HFFc6 (cell line): ENCODE measurements at regions not wholly inside any gene's neighbourhood (a gene's known extent, or its start where the extent isn't known, plus 50 kb on each side); places are given as distances from the start of the nearest gene placed in this dataset.

Source experiments
- DNase-seq: peaks from one replicate; pipeline ENCODE4 v3.0.0-alpha.2; 2018
- H3K27ac Mint-ChIP-seq: 2 replicates; pipeline ENCODE4 v1.8.0; 2020; ENCODE audit warnings: mild to moderate bottlenecking, mixed read lengths
- H3K27me3 Mint-ChIP-seq: 2 replicates; pipeline ENCODE4 v1.8.0; 2021; ENCODE audit warnings: mild to moderate bottlenecking, moderate library complexity, mixed read lengths; ENCODE audit not compliant: insufficient read depth
- H3K36me3 Mint-ChIP-seq: 2 replicates; pipeline ENCODE4 v1.8.0; 2021; ENCODE audit warnings: low read depth, mixed read lengths
- H3K4me1 Mint-ChIP-seq: 2 replicates; pipeline ENCODE4 v1.8.0; 2020; ENCODE audit warnings: low read depth, mixed read lengths
- H3K4me3 Mint-ChIP-seq: 2 replicates; pipeline ENCODE4 v1.8.0; 2020; ENCODE audit warnings: mild to moderate bottlenecking, moderate library complexity, mixed read lengths
- H3K9me3 Mint-ChIP-seq: 2 replicates; pipeline ENCODE4 v1.8.0; 2020; ENCODE audit warnings: mild to moderate bottlenecking, mixed read lengths
- TF ChIP-seq, protein P1 (sequence below): fragments of 200-600 bp; sonication (generic); IDR thresholded peaks from 2 replicates; pipeline ENCODE4 v1.5.0; 2021; ENCODE audit warnings: antibody characterized with exemption, mild to moderate bottlenecking

DNA sequence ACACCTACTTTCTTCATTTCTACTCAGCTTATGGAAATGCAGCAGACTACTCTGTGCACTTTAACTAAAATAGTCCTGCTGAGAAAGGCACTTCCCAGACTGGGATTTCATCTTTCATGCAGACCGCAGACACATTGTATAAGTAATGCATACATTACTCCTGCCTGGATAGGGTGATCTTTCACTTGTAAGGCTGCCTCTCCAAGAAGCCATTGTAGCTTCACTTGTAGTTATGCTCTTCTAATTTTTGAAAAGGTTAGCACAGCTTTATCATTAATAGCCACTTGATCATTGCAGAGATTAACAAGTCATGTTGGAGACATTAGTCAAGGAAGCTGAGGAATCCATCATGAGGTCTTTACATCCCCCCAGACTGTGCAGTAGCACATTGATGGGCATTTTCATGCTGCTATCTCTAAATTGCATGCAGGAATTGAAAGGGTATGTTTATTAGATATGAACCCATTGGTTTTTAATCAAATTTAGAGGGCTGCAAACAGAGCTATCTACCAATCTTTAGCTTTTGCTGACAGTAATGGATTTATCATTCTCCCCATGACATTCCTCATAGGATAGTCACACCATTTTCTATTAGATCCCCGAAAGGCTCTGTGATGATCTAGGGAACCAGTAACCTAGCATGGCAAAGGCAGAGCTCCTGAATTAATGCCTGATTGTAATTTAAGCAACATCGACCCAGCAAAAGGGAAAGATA, 1074.7 kb upstream of the NXPH2 start:
- DNase-seq = no peak
- TF ChIP-seq, protein P1, sequence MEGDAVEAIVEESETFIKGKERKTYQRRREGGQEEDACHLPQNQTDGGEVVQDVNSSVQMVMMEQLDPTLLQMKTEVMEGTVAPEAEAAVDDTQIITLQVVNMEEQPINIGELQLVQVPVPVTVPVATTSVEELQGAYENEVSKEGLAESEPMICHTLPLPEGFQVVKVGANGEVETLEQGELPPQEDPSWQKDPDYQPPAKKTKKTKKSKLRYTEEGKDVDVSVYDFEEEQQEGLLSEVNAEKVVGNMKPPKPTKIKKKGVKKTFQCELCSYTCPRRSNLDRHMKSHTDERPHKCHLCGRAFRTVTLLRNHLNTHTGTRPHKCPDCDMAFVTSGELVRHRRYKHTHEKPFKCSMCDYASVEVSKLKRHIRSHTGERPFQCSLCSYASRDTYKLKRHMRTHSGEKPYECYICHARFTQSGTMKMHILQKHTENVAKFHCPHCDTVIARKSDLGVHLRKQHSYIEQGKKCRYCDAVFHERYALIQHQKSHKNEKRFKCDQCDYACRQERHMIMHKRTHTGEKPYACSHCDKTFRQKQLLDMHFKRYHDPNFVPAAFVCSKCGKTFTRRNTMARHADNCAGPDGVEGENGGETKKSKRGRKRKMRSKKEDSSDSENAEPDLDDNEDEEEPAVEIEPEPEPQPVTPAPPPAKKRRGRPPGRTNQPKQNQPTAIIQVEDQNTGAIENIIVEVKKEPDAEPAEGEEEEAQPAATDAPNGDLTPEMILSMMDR = no peak
- Mint-ChIP-seq H3K9me3 (peaks cover 32% of the 10 kb centered on the region), H3K4me3 (no peak overlapping the region), H3K4me1 (no peaks in the 10 kb centered on the region), H3K27ac (no peak overlapping the region), H3K27me3 (no peaks in the 10 kb centered on the region), H3K36me3 (no peaks in the 10 kb centered on the region)

DNA sequence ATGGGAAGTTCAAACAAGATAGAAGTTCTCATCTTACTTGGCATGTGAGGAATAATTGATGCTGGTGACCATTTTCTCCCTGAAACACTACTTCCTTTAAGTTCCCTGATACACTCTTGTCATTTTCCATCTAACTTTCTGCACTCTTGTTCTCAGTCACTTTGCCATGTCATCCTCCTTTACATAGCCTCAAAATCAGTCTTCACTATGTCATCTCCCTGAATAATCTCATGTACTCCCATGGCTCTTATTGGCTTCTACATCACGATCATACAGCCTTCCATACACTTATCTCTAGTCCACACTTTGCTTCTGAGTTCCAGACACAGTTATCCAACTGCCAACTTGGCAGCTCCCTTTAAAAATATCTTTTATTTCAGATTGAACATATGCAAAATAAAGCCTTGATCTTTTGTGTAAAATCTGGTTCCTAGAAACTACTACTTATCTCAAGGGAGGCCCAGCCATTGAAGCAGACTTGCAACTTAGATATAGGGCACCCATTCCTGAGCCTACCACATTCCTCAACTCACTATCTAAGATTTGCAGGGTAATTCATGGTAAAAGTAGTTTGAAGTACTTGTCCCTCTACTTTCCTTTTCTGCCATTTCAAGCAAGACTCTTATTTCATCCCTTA, 1070.2 kb upstream of the NXPH2 start:
- TF ChIP-seq, protein P1 = no peak
- DNase-seq = no peak
- no peaks in the 10 kb centered on the region for H3K4me1 Mint-ChIP-seq
- no peak overlapping the region for H3K27ac Mint-ChIP-seq
- no peaks in the 10 kb centered on the region for H3K36me3 Mint-ChIP-seq
- H3K27me3 Mint-ChIP-seq = no peaks in the 10 kb centered on the region
- peaks cover 21% of the 10 kb centered on the region for H3K9me3 Mint-ChIP-seq
- no peak overlapping the region for H3K4me3 Mint-ChIP-seq

DNA sequence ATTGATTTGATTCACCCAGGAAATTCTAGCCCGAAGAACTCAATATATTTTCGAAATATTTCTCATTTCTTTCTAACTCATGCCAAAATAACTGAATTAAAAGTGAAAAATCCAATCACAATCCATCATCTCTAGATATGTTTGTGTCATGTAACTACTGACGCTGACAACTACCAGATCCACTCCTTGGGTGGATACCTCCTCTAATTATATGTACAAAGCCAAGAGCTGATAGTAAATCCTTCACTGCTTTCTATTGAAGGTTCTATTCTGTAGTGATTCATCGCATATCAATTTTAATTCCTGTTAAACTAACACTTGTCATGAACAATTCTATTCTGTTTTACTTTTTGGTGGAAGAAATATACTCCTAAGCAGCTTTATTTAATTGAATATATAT, 1056.6 kb upstream of the NXPH2 start:
- DNase-seq = no peak
- Mint-ChIP-seq H3K9me3 (peaks cover 41% of the 10 kb centered on the region), H3K36me3 (no peaks in the 10 kb centered on the region; the same call in 1 of the 2 replicates), H3K4me3 (no peak overlapping the region), H3K27ac (no peak overlapping the region), H3K4me1 (no peaks in the 10 kb centered on the region), H3K27me3 (no peaks in the 10 kb centered on the region)
- TF ChIP-seq, protein P1 = no peak

DNA sequence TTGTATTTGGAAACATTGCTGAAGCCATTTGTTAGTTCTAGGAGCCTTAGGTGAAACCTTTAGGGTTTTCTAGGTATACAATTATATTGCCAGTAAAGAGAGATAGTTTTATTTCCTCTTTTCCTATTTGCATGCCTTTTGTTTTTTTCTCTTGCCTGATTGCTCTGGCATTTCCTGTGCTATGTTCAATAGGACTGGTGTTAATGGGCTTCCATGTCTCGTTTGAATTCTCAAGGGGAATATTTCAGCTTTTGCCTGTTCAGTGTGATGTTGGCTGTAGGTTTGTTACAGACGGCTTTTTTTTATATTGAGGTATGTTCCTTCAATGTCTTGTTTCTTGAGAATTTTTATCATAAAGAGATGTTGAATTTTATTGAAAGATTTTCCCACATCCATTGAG, 1054.9 kb upstream of the NXPH2 start:
- Mint-ChIP-seq H3K36me3 (no peaks in the 10 kb centered on the region), H3K27ac (no peak overlapping the region), H3K4me3 (no peak overlapping the region), H3K9me3 (peaks cover 32% of the 10 kb centered on the region), H3K4me1 (no peaks in the 10 kb centered on the region), H3K27me3 (no peaks in the 10 kb centered on the region)
- no peak for DNase-seq
- TF ChIP-seq, protein P1 = no peak

DNA sequence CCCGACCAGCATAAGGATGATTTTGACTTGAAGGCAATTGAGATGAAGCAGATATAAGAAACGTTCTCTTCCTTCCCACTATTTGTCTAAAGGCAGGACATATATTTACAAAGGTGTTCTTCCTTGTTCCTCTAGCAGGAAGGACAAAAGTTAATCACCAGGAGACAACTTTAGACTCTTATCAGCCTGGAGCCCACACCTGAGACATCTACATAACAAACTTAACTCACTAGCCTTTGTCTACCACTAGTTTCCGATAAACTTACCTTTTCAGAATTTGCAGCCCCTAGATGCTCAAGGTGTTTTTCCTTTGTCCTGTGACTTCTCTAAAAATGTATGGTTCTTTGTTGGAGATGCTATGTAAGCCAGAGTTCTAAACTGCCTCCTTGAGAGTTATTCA, 1047.8 kb upstream of the NXPH2 start:
- peaks cover 32% of the 10 kb centered on the region for H3K9me3 Mint-ChIP-seq

More for the DNA sequence above, 1047.8 kb upstream of the NXPH2 start:
- no peaks in the 10 kb centered on the region; the same call in 1 of the 2 replicates for H3K27me3 Mint-ChIP-seq
- no peaks in the 10 kb centered on the region for H3K4me1 Mint-ChIP-seq
- no peak overlapping the region for H3K27ac Mint-ChIP-seq
- TF ChIP-seq, protein P1 = no peak
- no peak overlapping the region for H3K4me3 Mint-ChIP-seq
- no peaks in the 10 kb centered on the region for H3K36me3 Mint-ChIP-seq
- no peak for DNase-seq
